Ascending aorta (tissue), 2 donors: ENCODE measurements at regions not wholly inside any gene's neighbourhood (a gene's known extent, or its start where the extent isn't known, plus 50 kb on each side); places are given as distances from the start of the nearest gene placed in this dataset.

Experiments used
- DNase-seq, 2 donors: peaks; one replicate each; pipeline ENCODE4 v3.0.0-alpha.2; 2019; ENCODE audit warnings: low spot score in 2 of 2
- H3K27ac ChIP-seq, 2 donors: fragments of 200-600 bp; sonication (generic); one replicate each; pipeline ENCODE4 v1.5.1; 2016 to 2017; ENCODE audit warnings: mild to moderate bottlenecking in 1 of 2
- H3K27me3 ChIP-seq: fragments of 200-600 bp; sonication (generic); one replicate; pipeline ENCODE4 v1.5.1; 2017
- H3K36me3 ChIP-seq, 2 donors: fragments of 200-600 bp; sonication (generic); one replicate each; pipeline ENCODE4 v1.5.1; 2016
- H3K4me1 ChIP-seq, 2 donors: fragments of 200-600 bp; sonication (generic); one replicate each; pipeline ENCODE4 v1.5.1; 2016 to 2017; ENCODE audit warnings: mild to moderate bottlenecking in 1 of 2
- H3K4me3 ChIP-seq, 2 donors: fragments of 200-600 bp; sonication (generic); one replicate each; pipeline ENCODE4 v1.5.1; 2016 to 2017; ENCODE audit warnings: mild to moderate bottlenecking in 1 of 2
- H3K9me3 ChIP-seq, 2 donors: fragments of 200-600 bp; sonication (generic); one replicate each; pipeline ENCODE4 v1.5.1; 2016
- CTCF ChIP-seq, 3 experiments: fragments of 200-600 bp in 2 of 3; fragments of 450-650 bp in 1 of 3; sonication (generic) in 2 of 3; IDR thresholded peaks; one replicate each; pipeline ENCODE4 v1.5.1; 2016 to 2019; ENCODE audit warnings: antibody characterized with exemption in 3 of 3, mild to moderate bottlenecking in 1 of 3, moderate library complexity in 1 of 3
- intact Hi-C: fragments of 100-400 bp; cut with DNase I; formaldehyde crosslinking; loops from one replicate; pipeline ENCODE4 v1.15.1; 2023

- H3K36me3 ChIP-seq = no peaks in the 10 kb centered on the region
- H3K27ac ChIP-seq = no peak overlapping the region
- H3K27me3 ChIP-seq = no peaks in the 10 kb centered on the region
- H3K9me3 ChIP-seq = no peaks in the 10 kb centered on the region
- no peak for DNase-seq
- no peak overlapping the region for H3K4me3 ChIP-seq
- TF ChIP-seq CTCF (IDR thresholded peaks at IDR 0.05) = no peak
- H3K4me1 ChIP-seq = no peaks in the 10 kb centered on the region
- intact Hi-C loops = no loop called here
Measured at GRCh38 chr10:133006806-133007205, 64.4 kb upstream of the CFAP46 start.

GRCh38 chr10:133006202-133006601 is 63.8 kb upstream of the CFAP46 start:
- no peak overlapping the region for H3K27ac ChIP-seq
- H3K4me3 ChIP-seq = no peak overlapping the region
- no peak for DNase-seq

GRCh38 chr10:133004478-133004877 is 62.1 kb upstream of the CFAP46 start:
- Histone ChIP-seq H3K9me3 (no peaks in the 10 kb centered on the region), H3K36me3 (no peaks in the 10 kb centered on the region), H3K4me3 (no peak overlapping the region), H3K27me3 (no peaks in the 10 kb centered on the region), H3K27ac (no peak overlapping the region), H3K4me1 (no peaks in the 10 kb centered on the region)
- no peak for DNase-seq
- no peak for TF ChIP-seq CTCF (IDR thresholded peaks at IDR 0.05)
- intact Hi-C loops = no loop called here

More at GRCh38 chr10:133006202-133006601, 63.8 kb upstream of the CFAP46 start:
- Histone ChIP-seq H3K4me1 (no peaks in the 10 kb centered on the region), H3K27me3 (no peaks in the 10 kb centered on the region), H3K9me3 (no peaks in the 10 kb centered on the region), H3K36me3 (no peaks in the 10 kb centered on the region)
- intact Hi-C loops = no loop called here
- no peak for TF ChIP-seq CTCF (IDR thresholded peaks at IDR 0.05)

GRCh38 chr10:133003188-133003587 is 60.8 kb upstream of the CFAP46 start:
- no peaks in the 10 kb centered on the region for H3K27me3 ChIP-seq
- DNase-seq = no peak
- H3K9me3 ChIP-seq = no peaks in the 10 kb centered on the region
- no peaks in the 10 kb centered on the region for H3K4me1 ChIP-seq
- H3K27ac ChIP-seq = no peak overlapping the region
- intact Hi-C loops = no loop called here
- H3K36me3 ChIP-seq = no peaks in the 10 kb centered on the region
- no peak for TF ChIP-seq CTCF (IDR thresholded peaks at IDR 0.05)
- no peak overlapping the region for H3K4me3 ChIP-seq

GRCh38 chr10:133002685-133003084 is 60.3 kb upstream of the CFAP46 start:
- Histone ChIP-seq H3K9me3 (no peaks in the 10 kb centered on the region), H3K27ac (no peak overlapping the region), H3K4me1 (no peaks in the 10 kb centered on the region), H3K4me3 (no peak overlapping the region), H3K36me3 (no peaks in the 10 kb centered on the region), H3K27me3 (no peaks in the 10 kb centered on the region)
- TF ChIP-seq CTCF (IDR thresholded peaks at IDR 0.05) = no peak
- intact Hi-C loops = no loop called here
- DNase-seq = no peak

GRCh38 chr10:133001114-133001513 is 58.7 kb upstream of the CFAP46 start:
- Histone ChIP-seq H3K4me3 (no peak overlapping the region), H3K27ac (no peak overlapping the region), H3K4me1 (no peaks in the 10 kb centered on the region), H3K9me3 (no peaks in the 10 kb centered on the region), H3K36me3 (no peaks in the 10 kb centered on the region), H3K27me3 (no peaks in the 10 kb centered on the region)
- DNase-seq = no peak
- intact Hi-C loops = no loop called here
- TF ChIP-seq CTCF (IDR thresholded peaks at IDR 0.05) = no peak
